ENCODE measurements at regions not wholly inside any gene's neighbourhood (a gene's known extent, or its start where the extent isn't known, plus 50 kb on each side); places are given as distances from the start of the nearest gene placed in this dataset.

GRCh38 chr10:36181426-36182178 is 539.5 kb upstream of the FZD8 start (continued):
- TF ChIP-seq TARDBP (IDR thresholded peaks at IDR 0.05; ENCODE audit: borderline replicate concordance): no peak

GRCh38 chr10:36178616-36179015 is 536.5 kb upstream of the FZD8 start:
- DNase-seq (ENCODE audit: low read depth, low spot score): no peak
- TF ChIP-seq FOS (IDR thresholded peaks at IDR 0.05; ENCODE audit: borderline replicate concordance, extremely low read depth, insufficient read length): no peak
- no peak for TF ChIP-seq RELB (IDR thresholded peaks at IDR 0.05; ENCODE audit: low read depth)
- no peak for TF ChIP-seq NR2C1 (IDR thresholded peaks at IDR 0.05)
- TF ChIP-seq NKRF (conservative IDR thresholded peaks at IDR 0.05): no peak
- no peak for TF ChIP-seq EGR1 (IDR thresholded peaks at IDR 0.05; ENCODE audit: borderline replicate concordance in 1 of 2, low read depth in 2 of 2, low read length in 2 of 2)
- TF ChIP-seq PBX3 (IDR thresholded peaks at IDR 0.05; ENCODE audit: insufficient replicate concordance, low read depth, low read length): no peak
- no peak for TF ChIP-seq RFX5 (IDR thresholded peaks at IDR 0.05; ENCODE audit: low read depth, low read length)
- no peak for TF ChIP-seq FOXK2 (IDR thresholded peaks at IDR 0.05)
- no peak for TF ChIP-seq RBBP5 (conservative IDR thresholded peaks at IDR 0.05)
- no peak for TF ChIP-seq PAX5 (IDR thresholded peaks at IDR 0.05; ENCODE audit: borderline replicate concordance, low read depth, low read length)
- TF ChIP-seq ZBTB40 (IDR thresholded peaks at IDR 0.05; ENCODE audit: borderline replicate concordance): no peak
- TF ChIP-seq CHD2 (IDR thresholded peaks at IDR 0.05; ENCODE audit: borderline replicate concordance, low read depth, low read length): no peak

More at GRCh38 chr10:36178616-36179015, 536.5 kb upstream of the FZD8 start:
- 14% methylated on average over 3 of the region's 3 CpGs for WGBS (ENCODE audit: insufficient coverage, insufficient replicate concordance, low lambda C conversion rate, missing lambda C conversion rate)
- H3K27ac ChIP-seq (ENCODE audit: control insufficient read depth, insufficient read depth): no peak overlapping the region
- H3K4me2 ChIP-seq (ENCODE audit: control insufficient read depth, insufficient read depth): no peak overlapping the region
- H2AFZ ChIP-seq (ENCODE audit: control insufficient read depth, low read depth, low read length): no peak overlapping the region
- FAIRE-seq (no peak), ATAC-seq (no peak)
- in situ Hi-C loops (cut with MboI): no loop called here
- no peak overlapping the region for H3K9ac ChIP-seq (ENCODE audit: control insufficient read depth, insufficient read depth, low read length)
- no peaks in the 10 kb centered on the region for H4K20me1 ChIP-seq (ENCODE audit: control insufficient read depth, insufficient read depth)
- H3K36me3 ChIP-seq (ENCODE audit: control insufficient read depth in 2 of 2, insufficient read depth in 2 of 2, low read length in 1 of 2): no peaks in the 10 kb centered on the region
- H3K27me3 ChIP-seq (replicated peaks in 1 of 2; ENCODE audit: control insufficient read depth in 2 of 2, insufficient read depth in 2 of 2, low read length in 1 of 2): no peaks in the 10 kb centered on the region
- POLR2A ChIA-PET: no interaction called here
- CTCF ChIA-PET: no interaction called here
- H3K4me1 ChIP-seq (ENCODE audit: control insufficient read depth, insufficient read depth, low read length): no peaks in the 10 kb centered on the region
- no peak overlapping the region for H3K4me3 ChIP-seq
- no peaks in the 10 kb centered on the region; the same call in 2 of the 3 replicates for H3K9me3 ChIP-seq (replicated peaks; ENCODE audit: control insufficient read depth, insufficient read depth, low read length)
- no TSS peak for BruUV-seq (replicated peaks)
- intact Hi-C loops (cut with micrococcal nuclease; ENCODE audit: unreplicated experiment): no loop called here
- SMC1A ChIA-PET (ENCODE audit: uncharacterized antibody, unreplicated experiment): interaction anchor here (1.0 kb wide), 1 partner anchor 18 kb away, joined by 3 read pairs; no protein-coding TSS in a partner anchor
- no peaks in the 10 kb centered on the region for H3K79me2 ChIP-seq (ENCODE audit: control insufficient read depth, insufficient read depth, low read length)
- RAD21 ChIA-PET (ENCODE audit: unreplicated experiment): no interaction called here
